HK-2 (cell line): ENCODE measurements at regions not wholly inside any gene's neighbourhood (a gene's known extent, or its start where the extent isn't known, plus 50 kb on each side); places are given as distances from the start of the nearest gene placed in this dataset.
A peak's percentile ranks its signal among the peaks of the same experiment; 100 is the strongest.

Experiments used
- DNase-seq: peaks from one replicate; pipeline ENCODE4 v3.0.0-alpha.2; 2018; ENCODE audit not compliant: unreplicated experiment

DNA sequence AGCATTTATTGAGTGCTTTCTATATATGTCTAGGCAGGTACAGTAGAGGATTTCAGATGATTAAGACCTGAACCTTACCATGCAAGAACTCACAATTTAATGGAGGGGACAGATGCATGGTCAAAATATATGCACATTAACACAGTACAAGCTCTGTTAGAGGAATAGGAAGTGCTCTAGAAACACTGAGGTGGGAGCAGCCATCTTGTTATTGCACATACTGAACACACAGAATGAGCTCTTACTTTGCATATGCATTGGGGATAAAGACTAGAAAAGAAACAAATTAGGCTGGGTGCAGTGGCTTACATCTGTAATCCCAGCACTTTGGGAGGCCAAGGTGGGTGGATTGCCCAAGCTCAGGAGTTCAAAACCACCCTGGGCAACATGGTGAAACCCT, 438.3 kb downstream of the UTRN start:
- DNase-seq, result no peak

- DNase-seq, result no peak
These were observed 439.7 kb downstream of the UTRN start for GRCh38 chr6:144724818-144725217.

DNA sequence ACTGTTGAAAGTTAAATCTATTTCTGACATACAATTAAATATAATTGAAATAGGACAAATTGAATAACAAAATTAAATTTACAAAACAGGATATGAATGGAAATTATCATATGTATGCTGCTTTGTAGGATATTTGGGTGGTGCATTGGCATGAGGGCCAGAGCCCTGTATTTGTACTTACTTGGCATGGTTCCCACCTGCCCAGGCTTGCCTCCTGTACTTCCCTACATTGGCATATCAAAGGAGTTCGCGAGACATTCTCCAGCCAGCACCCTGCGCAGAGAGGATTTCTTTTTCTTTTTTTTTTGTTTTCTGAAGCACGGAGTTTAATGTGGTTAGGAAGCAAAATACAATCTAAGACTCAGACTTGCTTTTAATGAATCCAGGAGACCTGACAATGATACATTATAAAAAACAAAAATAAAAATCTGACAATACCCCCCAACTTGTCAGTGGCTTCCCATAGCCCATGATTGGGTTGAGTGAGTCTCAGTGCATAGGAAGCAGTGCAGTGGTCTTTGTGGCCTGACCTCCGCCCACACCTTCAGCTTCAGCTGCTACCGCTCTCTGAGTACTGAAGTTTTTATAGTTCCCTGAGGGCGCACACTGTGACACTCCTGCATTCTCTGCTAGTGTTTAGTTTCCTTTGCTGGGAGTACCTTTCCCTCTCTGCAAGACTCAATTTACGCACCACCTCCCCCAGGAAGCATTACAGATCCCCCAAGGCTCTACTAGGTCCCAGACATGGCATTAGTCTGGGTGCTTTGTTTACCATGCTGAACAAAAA, 440.8 kb downstream of the UTRN start:
- DNase-seq, result peak; percentile 19

GRCh38 chr6:144728804-144729203, 443.7 kb downstream of the UTRN start:
- DNase-seq, result no peak

- DNase-seq, result no peak
These were observed 444.4 kb downstream of the UTRN start for GRCh38 chr6:144729502-144729901.

DNA sequence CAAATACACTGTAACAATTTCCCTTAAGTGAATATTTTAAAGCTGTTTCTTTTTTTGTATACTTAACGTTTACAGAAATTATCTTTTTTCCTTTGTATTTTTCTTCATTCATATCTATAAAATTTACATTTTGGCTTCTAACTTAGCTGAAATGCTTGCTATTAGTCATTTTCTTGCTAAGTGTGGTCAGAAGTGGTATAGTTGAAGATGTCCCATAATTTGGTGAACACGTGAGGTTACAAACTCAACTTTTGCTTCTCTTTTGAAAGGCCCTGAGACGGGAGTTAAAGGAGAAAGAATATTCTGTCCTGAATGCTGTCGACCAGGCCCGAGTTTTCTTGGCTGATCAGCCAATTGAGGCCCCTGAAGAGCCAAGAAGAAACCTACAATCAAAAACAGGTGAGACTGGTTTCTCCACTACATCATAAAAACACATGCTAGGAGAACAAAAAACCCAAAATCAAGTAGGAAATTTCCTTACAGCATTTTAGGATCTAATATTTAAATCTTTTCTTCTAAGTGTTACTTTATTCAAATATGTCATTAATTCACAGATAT, 445.0 kb downstream of the UTRN start:
- DNase-seq, result no peak

- DNase-seq, result no peak
These were observed 446.1 kb downstream of the UTRN start for GRCh38 chr6:144731229-144731628.

- DNase-seq, result no peak
These were observed 451.6 kb downstream of the UTRN start for GRCh38 chr6:144736763-144737162.

GRCh38 chr6:144737998-144738397, 452.9 kb downstream of the UTRN start:
- no peak for DNase-seq

DNA sequence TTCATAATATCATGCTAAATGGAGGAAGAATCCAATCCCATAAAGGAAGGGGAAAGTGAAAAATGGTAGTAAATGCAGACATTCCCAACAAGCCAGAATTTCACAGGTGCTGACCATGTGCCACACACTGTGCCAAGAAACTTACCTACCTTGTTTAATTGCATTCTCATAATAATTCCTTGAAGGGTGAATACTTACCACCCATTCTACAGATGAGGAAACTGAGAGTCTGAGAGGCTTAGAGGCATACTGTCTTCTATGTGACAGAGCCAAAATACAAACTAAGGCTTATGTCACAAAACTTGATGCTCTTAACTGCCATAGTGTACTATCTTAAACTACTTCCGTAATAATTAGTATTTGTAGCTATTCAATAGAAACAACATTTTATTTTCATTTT, 454.7 kb downstream of the UTRN start:
- DNase-seq, result no peak

DNA sequence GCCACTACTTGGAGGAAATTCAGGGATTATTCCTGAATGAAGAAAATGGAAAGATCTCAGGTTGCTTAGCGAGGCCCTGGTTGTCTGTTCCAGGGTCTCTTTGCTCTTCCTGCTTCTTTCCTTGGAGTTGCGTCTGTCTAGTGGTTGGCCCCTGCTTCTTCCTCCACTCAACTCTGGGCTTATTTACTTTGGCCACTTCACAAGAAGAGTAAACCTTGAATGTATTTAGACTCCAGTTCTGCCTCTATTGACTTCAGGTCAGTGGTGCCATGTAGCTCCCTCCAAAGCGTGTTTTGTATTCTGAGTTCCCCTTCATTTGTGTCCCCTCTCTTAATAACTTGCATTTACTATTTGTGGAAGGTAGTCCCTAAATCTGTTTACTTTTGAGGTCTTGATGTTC, 456.5 kb downstream of the UTRN start:
- DNase-seq, result no peak

- DNase-seq, result no peak
These were observed 457.6 kb downstream of the UTRN start for GRCh38 chr6:144742779-144743178.

- no peak for DNase-seq
These were observed 459.6 kb downstream of the UTRN start for GRCh38 chr6:144744720-144745119.

DNA sequence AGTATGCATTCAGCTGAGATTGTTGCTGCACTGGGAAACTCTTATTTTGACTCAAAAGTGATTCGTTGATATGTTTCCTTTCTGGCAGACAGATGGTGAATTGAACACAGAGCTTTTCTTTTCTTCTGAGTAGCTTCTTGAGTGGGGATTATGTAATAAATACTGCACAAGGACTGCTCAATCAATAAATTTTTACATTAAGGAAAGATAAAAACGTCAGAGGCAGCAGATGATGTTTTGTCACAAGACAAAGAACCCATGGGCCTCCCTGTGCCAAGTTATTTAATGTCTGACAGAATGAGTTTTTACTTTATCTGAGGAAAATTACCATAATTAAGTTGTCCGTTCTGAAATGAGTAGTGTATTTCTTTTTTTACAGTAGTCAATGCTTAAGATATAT, 460.3 kb downstream of the UTRN start:
- no peak for DNase-seq

DNA sequence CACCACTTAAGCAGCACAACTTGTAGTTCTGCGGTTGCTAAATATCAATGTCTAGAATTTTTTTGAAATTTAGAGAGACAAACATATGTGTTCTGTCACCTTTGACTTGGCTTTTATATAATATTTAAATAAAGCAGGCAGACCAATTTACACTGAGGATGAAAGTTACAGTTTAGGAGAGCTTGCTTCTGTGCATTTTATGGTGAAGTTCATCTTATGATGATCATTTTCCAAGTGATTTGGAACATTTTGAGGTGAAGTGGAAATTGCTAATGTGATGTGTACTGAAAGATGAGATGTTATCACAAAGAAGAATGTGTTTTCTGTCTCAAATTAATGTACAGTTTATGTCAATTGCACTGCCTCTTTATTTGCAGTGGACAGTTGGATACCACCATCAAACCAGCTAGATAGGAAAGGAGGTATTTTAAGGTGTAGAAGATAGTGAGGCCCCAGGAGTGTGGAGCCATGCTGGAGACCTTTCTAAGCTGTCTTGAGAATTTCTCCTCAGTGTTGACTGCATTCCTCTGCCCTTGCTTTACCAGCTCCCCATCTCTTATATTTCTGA, 461.9 kb downstream of the UTRN start:
- DNase-seq, result no peak

GRCh38 chr6:144749263-144749662, 464.1 kb downstream of the UTRN start:
- DNase-seq, result no peak

DNA sequence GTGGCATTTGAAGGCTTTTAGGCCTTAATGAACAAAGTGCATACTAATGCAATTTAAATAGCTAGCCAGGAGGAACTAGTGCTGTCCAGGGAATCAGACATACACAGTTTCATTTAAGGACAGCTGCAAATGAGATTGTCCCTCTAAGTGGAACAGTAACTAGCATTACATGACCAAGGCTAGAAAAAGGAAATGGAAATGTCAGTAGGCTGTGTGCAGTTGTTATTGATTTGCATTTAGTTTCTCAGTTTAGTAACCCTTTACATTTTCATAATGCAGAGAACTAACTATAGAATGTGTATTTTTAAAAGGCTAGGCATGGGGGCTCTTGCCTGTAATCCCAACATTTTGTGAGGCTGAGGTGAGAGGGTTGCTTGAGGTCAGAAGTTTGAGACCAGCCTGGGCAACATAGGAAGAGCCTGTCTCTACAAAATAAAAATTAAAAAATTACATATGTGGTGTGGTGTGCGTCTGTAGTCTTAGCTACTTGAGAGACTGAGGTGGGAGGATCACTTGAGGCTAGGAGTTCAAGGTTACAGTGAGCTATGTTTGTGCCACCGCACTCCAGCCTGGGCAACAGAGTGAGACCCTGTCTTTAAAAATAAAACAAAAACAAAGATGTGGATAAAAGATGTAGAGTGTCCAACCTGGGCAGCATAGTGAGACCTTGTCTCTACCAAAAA, 468.0 kb downstream of the UTRN start:
- DNase-seq, result no peak

DNA sequence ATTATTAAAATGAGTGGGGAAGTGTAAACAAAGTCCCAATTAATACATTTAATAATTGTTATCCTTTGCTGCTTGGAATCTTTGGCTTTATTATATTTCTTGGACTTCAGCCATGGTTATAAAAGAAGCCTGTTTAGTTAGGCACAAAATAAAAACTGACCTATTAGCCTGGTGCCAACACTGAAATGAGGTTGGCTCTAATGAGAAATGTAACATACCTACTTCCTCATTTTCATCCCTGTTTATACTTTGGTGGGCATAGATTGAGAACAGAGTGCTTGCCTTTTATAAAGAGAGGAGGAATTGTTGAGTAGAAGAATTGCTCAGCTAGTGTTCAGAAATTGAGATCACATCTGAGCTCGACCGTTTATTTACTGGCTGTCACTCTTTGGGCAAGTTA, 471.3 kb downstream of the UTRN start:
- no peak for DNase-seq

DNA sequence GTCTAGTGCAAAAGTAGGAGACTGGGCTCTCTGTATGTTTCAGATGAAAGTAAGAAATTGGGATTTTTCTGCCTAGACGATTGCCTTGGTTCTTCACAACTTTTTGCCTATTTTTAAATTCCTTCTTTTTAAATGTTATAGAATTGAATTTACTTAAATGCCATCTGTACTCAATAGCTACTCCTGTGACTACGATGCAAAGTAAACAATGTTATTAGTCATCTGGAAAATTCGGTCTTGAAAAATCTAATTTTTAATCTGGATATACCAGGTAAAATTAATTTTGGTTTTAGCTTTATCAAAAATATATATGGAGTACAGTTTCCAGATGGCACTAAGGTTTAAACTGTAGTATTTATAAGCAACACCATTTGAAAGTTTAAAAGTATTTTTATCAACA, 472.2 kb downstream of the UTRN start:
- DNase-seq, result no peak

DNA sequence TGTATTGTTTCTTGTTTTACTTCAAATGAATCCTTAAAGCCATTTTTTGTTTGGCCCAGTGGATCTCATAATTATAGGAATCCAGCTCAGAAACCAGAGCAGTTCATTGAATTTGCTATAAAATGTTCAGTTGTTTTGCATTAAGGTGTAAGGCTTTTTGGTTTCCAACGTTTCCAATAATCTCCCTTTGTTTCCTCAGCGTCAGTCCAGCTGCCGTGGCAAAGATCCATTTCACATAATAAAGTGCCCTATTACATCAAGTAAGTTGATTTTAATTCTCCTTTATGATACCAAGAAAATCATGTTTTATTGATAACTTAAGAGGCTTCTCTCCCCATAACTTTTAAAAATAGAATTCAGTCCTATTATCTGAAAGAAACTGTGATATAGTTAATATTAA, 472.6 kb downstream of the UTRN start:
- DNase-seq, result no peak

DNA sequence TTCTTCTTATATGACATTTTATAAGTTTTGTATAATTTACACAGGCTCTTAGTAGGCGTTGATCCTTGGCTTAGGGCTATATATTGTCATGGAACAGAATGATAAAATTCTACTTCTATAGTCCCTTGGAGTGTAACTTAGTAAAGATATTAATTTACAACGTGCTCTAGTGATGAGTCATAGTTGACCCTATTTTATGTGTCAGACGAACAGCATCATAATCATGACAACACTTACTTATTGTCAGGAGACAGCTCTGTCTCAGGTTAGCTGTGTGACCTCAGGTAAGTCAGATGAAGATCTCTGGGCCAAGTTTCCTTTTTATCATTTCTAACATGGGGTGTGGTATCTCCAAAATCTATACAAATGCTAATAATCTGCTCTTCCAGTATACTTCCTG, 473.5 kb downstream of the UTRN start:
- no peak for DNase-seq

- no peak for DNase-seq
These were observed 477.3 kb downstream of the UTRN start for GRCh38 chr6:144762469-144762868.

GRCh38 chr6:144767051-144767450, 481.9 kb downstream of the UTRN start:
- DNase-seq, result no peak
